A549 (cell line): ENCODE measurements at regions not wholly inside any gene's neighbourhood (a gene's known extent, or its start where the extent isn't known, plus 50 kb on each side); places are given as distances from the start of the nearest gene placed in this dataset.

Experiments
- EHMT2 ChIP-seq: fragments of 200-600 bp; sonication (generic); IDR thresholded peaks from 2 replicates; pipeline ENCODE4 v1.6.1; 2016; ENCODE audit warnings: antibody characterized with exemption, low read depth, mild to moderate bottlenecking, moderate library complexity
- KDM1A ChIP-seq: fragments of 200-600 bp; sonication (generic); IDR thresholded peaks from 2 replicates; pipeline ENCODE4 v1.6.1; 2016; ENCODE audit warnings: low read depth, mild to moderate bottlenecking
- MAX ChIP-seq: IDR thresholded peaks from 2 replicates; pipeline ENCODE4 v1.6.1; 2012
- RFX5 ChIP-seq: fragments of 450-650 bp; IDR thresholded peaks from 2 replicates; pipeline ENCODE4 v1.7.1; 2014; ENCODE audit warnings: antibody characterized with exemption, mild to moderate bottlenecking, moderate library complexity

GRCh38 chr1:214101828-214102227 is 114.1 kb downstream of the PROX1 start:
- TF ChIP-seq KDM1A: no peak
- no peak for TF ChIP-seq MAX
- no peak for TF ChIP-seq RFX5
- no peak for TF ChIP-seq EHMT2
